Ovary (tissue), 3 donors: ENCODE measurements at regions not wholly inside any gene's neighbourhood (a gene's known extent, or its start where the extent isn't known, plus 50 kb on each side); places are given as distances from the start of the nearest gene placed in this dataset.
"Not testable (repeated sequence)": the region's sequence is repeated elsewhere in the genome, so short reads cannot be mapped to it uniquely, and the experiment has no call there.

ENCODE experiments used
- CTCF ChIP-seq, 3 donors: fragments of 450-650 bp in 2 of 3; fragments of 200-600 bp in 1 of 3; IDR thresholded peaks; one replicate each; pipeline versions ENCODE4 v1.5.1 to v1.8.0; 2016 to 2022; ENCODE audit warnings: antibody characterized with exemption in 3 of 3, mild to moderate bottlenecking in 1 of 3
- EP300 ChIP-seq: sonication (generic); formaldehyde crosslinking; IDR thresholded peaks from one replicate; pipeline ENCODE4 v1.6.1; 2017; ENCODE audit warnings: antibody characterized with exemption
- donor health status: DM: no; HTN: no; CAD: no.

- TF ChIP-seq CTCF (IDR thresholded peaks at IDR 0.05); EP300: not testable (repeated sequence)
Measured at GRCh38 chr1:146656356-146657060, 281.6 kb upstream of the NBPF12 start.
